Heart left ventricle (tissue), 13 donors: ENCODE measurements at regions not wholly inside any gene's neighbourhood (a gene's known extent, or its start where the extent isn't known, plus 50 kb on each side); places are given as distances from the start of the nearest gene placed in this dataset.

Experiments used
- CTCF ChIP-seq, 12 donors: fragments of 200-600 bp; sonication (generic) in 4 of 12; IDR thresholded peaks; one replicate each; pipeline versions ENCODE4 v1.5.0 to v1.8.0; 2018 to 2022; ENCODE audit warnings: antibody characterized with exemption in 12 of 12, mild to moderate bottlenecking in 5 of 12
- POLR2A ChIP-seq, 2 donors: fragments of 450-650 bp; IDR thresholded peaks; one replicate each; pipeline ENCODE4 v1.6.1; 2017; ENCODE audit warnings: antibody characterized with exemption in 2 of 2, mild to moderate bottlenecking in 2 of 2, moderate library complexity in 2 of 2
- donor health status: ischemic (EF 13 %, LVEDD 7.1; RV severe dilation, severe dysfunction).
- donor health status: DM: no; HTN: yes; CAD: no.
- donor health status: DM: no; HTN: no; CAD: no.
- donor health status: ischemic (EF 25% LVEDD 6.9; RV normal size, moderate dysfunction).
- donor health status: ischemic (EF 25% LVEDD 5.7; RV mildly dilated, moderate dysfunction).
- donor health status: ischemic (EF 35%, LVEDD 5.7; RV mildly dilated, moderate dysfunction).
- donor health status: nonischemic (EF 11% LVEDD 7.7; RV severe dilation, severe dysfunction).
- donor health status: DM: yes; HTN: yes; CAD: no.
- donor health status: PGD.
- donor health status: ischemic (EF 29% LVEDD 5.4; RV normal size, mild dysfunction).
- donor health status: nonischemic (EF 23%, LVEDD 6.1; RV moderate dilation, normal function).

GRCh38 chr12:83361475-83361874 is 674.8 kb downstream of the TMTC2 start:
- TF ChIP-seq POLR2A (IDR thresholded peaks at IDR 0.05) (no peak), CTCF (IDR thresholded peaks at IDR 0.05) (no peak)
